BJ (cell line): ENCODE measurements at regions not wholly inside any gene's neighbourhood (a gene's known extent, or its start where the extent isn't known, plus 50 kb on each side); places are given as distances from the start of the nearest gene placed in this dataset.
"Not testable (repeated sequence)": the region's sequence is repeated elsewhere in the genome, so short reads cannot be mapped to it uniquely, and the experiment has no call there.

Experiments
- CTCF ChIA-PET: fragments of 350-600 bp; formaldehyde crosslinking; extraction: SDS; loops from one replicate; lab custom pipeline; 2021; ENCODE audit warnings: antibody characterized with exemption, inconsistent platforms; lab: Yijun Ruan, JAX
- POLR2A ChIA-PET: fragments of 300-600 bp; sonication (Branson Sonifier 250); formaldehyde crosslinking; extraction: SDS; loops from one replicate; lab custom pipeline; 2021; ENCODE audit warnings: antibody characterized with exemption; lab: Charles Lee
- DNase-seq: peaks from one replicate; pipeline ENCODE4 v3.0.0-alpha.2; 2011; ENCODE audit warnings: low read depth
- H3K27me3 ChIP-seq: 2 replicates; pipeline ENCODE4 v1.6.0; 2011; ENCODE audit warnings: low read length; ENCODE audit not compliant: control insufficient read depth, insufficient read depth
- H3K36me3 ChIP-seq: 2 replicates; pipeline ENCODE4 v1.5.1; 2011; ENCODE audit warnings: low read length; ENCODE audit not compliant: control insufficient read depth, insufficient read depth
- H3K4me3 ChIP-seq: 2 replicates; pipeline ENCODE4 v1.5.1; 2011; ENCODE audit warnings: low read depth, mild to moderate bottlenecking, control low read depth, low read length
- CTCF ChIP-seq: IDR thresholded peaks from 2 replicates; pipeline ENCODE4 v1.5.1; 2011; ENCODE audit warnings: low read depth, mild to moderate bottlenecking, control low read depth, inconsistent platforms, low read length, moderate library complexity; ENCODE audit not compliant: insufficient read depth

- no peak for TF ChIP-seq CTCF
- no peak for DNase-seq
- no peaks in the 10 kb centered on the region for H3K27me3 ChIP-seq
- POLR2A ChIA-PET, result no interaction called here
- H3K4me3 ChIP-seq, result no peak overlapping the region
- H3K36me3 ChIP-seq, result no peaks in the 10 kb centered on the region
- CTCF ChIA-PET, result no interaction called here
Observed at GRCh38 chr16:16996827-16997226, 473.9 kb downstream of the XYLT1 start.

- POLR2A ChIA-PET, result no interaction called here
- Histone ChIP-seq H3K4me3 (no peak overlapping the region), H3K27me3 (no peaks in the 10 kb centered on the region), H3K36me3 (no peaks in the 10 kb centered on the region)
- CTCF ChIA-PET, result interaction anchor here (0.6 kb wide), 1 partner anchor 16 kb away, joined by 3 read pairs; no protein-coding TSS in a partner anchor
- no peak for TF ChIP-seq CTCF
- no peak for DNase-seq
Observed at GRCh38 chr16:16997349-16997748, 473.4 kb downstream of the XYLT1 start.

- DNase-seq, result no peak
- TF ChIP-seq CTCF, result no peak
- POLR2A ChIA-PET, result no interaction called here
- CTCF ChIA-PET, result no interaction called here
- H3K27me3 ChIP-seq, result no peaks in the 10 kb centered on the region
- H3K36me3 ChIP-seq, result no peaks in the 10 kb centered on the region
- no peak overlapping the region for H3K4me3 ChIP-seq
Observed at GRCh38 chr16:17001471-17001870, 469.3 kb downstream of the XYLT1 start.

- no peak for TF ChIP-seq CTCF
- ChIA-PET POLR2A (no interaction called here), CTCF (interaction anchor here (0.5 kb wide), 1 partner anchor 53 kb away, joined by 3 read pairs; no protein-coding TSS in a partner anchor)
Observed at GRCh38 chr16:17002565-17002964, 468.2 kb downstream of the XYLT1 start.

GRCh38 chr16:17005963-17006362 lies 464.8 kb downstream of the XYLT1 start:
- H3K4me3 ChIP-seq, POLR2A ChIA-PET, CTCF ChIA-PET, H3K36me3 ChIP-seq, H3K27me3 ChIP-seq, DNase-seq: not testable (repeated sequence)

More at GRCh38 chr16:17002565-17002964, 468.2 kb downstream of the XYLT1 start:
- H3K4me3 ChIP-seq, result no peak overlapping the region
- H3K27me3 ChIP-seq, result no peaks in the 10 kb centered on the region
- no peaks in the 10 kb centered on the region for H3K36me3 ChIP-seq
- no peak for DNase-seq

- no peak overlapping the region for H3K4me3 ChIP-seq
- ChIA-PET CTCF (no interaction called here), POLR2A (no interaction called here)
- no peak for TF ChIP-seq CTCF
- H3K36me3 ChIP-seq, result no peaks in the 10 kb centered on the region
- H3K27me3 ChIP-seq, result no peaks in the 10 kb centered on the region
- no peak for DNase-seq
Observed at GRCh38 chr16:17011712-17012111, 459.0 kb downstream of the XYLT1 start.
